Fibroblast of lung (primary cell): ENCODE measurements at regions not wholly inside any gene's neighbourhood (a gene's known extent, or its start where the extent isn't known, plus 50 kb on each side); places are given as distances from the start of the nearest gene placed in this dataset.

ENCODE experiments used
- CTCF ChIP-seq, 2 donors: IDR thresholded peaks in 1 of 2; conservative IDR thresholded peaks in 1 of 2; 1 replicate in 1 of 2; 2 replicates in 1 of 2; pipeline ENCODE4 v1.5.1; 2011 to 2012; ENCODE audit warnings: low read length in 2 of 2, control low read depth in 1 of 2, inconsistent platforms in 1 of 2, low read depth in 1 of 2, mild to moderate bottlenecking in 1 of 2
- EZH2 ChIP-seq: IDR thresholded peaks from 2 replicates; pipeline ENCODE4 v1.5.1; 2012; ENCODE audit warnings: low read length, control low read depth, mild to moderate bottlenecking; ENCODE audit errors: missing control alignments

- TF ChIP-seq CTCF (conservative IDR thresholded peaks at IDR 0.05 in 1 of 2, IDR thresholded peaks at IDR 0.05 in 1 of 2; ENCODE audit: low read depth in 1 of 2, low read length in 2 of 2) (no peak), EZH2 (no peak)
Observed at GRCh38 chr7:46071076-46071475, 150.0 kb upstream of the IGFBP3 start.
